ENCODE measurements at regions not wholly inside any gene's neighbourhood (a gene's known extent, or its start where the extent isn't known, plus 50 kb on each side); places are given as distances from the start of the nearest gene placed in this dataset.

DNA sequence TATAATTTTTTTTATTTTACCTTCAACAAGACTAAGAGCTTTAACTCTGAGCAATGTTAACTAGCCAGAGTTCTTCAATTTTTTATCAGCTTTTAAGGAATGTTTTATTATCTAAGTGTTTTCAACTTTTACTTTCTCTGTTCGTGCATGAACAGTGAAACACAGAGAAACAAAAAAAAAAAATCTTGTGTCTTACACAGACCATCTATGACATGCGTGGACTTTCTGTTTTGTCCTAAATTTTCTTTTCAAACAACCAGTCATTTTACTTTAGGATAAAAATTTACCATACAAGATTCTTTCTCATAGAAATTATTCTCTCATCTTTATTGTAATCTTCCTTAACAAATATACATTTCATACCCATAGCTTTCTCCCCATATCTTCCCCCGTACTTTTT is 731.9 kb upstream of the PCDH10 start:
- TF ChIP-seq, protein P1, sequence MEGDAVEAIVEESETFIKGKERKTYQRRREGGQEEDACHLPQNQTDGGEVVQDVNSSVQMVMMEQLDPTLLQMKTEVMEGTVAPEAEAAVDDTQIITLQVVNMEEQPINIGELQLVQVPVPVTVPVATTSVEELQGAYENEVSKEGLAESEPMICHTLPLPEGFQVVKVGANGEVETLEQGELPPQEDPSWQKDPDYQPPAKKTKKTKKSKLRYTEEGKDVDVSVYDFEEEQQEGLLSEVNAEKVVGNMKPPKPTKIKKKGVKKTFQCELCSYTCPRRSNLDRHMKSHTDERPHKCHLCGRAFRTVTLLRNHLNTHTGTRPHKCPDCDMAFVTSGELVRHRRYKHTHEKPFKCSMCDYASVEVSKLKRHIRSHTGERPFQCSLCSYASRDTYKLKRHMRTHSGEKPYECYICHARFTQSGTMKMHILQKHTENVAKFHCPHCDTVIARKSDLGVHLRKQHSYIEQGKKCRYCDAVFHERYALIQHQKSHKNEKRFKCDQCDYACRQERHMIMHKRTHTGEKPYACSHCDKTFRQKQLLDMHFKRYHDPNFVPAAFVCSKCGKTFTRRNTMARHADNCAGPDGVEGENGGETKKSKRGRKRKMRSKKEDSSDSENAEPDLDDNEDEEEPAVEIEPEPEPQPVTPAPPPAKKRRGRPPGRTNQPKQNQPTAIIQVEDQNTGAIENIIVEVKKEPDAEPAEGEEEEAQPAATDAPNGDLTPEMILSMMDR (IDR thresholded peaks at IDR 0.05; ENCODE audit: low read depth, low read length), result no peak
- no peak for TF ChIP-seq EZH2phosphoT487 (IDR thresholded peaks at IDR 0.05; ENCODE audit: low read depth)

All from OCI-LY3 (cell line).